Loucy (cell line): ENCODE measurements at regions not wholly inside any gene's neighbourhood (a gene's known extent, or its start where the extent isn't known, plus 50 kb on each side); places are given as distances from the start of the nearest gene placed in this dataset.

Experiments
- EZH2phosphoT487 ChIP-seq: fragments of 200-600 bp; IDR thresholded peaks from 2 replicates; pipeline ENCODE4 v1.6.1; 2018; ENCODE audit warnings: antibody characterized with exemption, mild to moderate bottlenecking, moderate library complexity, borderline replicate concordance
- TF ChIP-seq, protein P1 (sequence below): fragments of 200-600 bp; sonication (generic); conservative IDR thresholded peaks from 2 replicates; pipeline ENCODE4 v1.5.1; 2014; ENCODE audit warnings: mild to moderate bottlenecking, antibody characterized with exemption, low read length

GRCh38 chr10:20714518-20714917 is 182.6 kb downstream of the NEBL start:
- TF ChIP-seq, protein P1, sequence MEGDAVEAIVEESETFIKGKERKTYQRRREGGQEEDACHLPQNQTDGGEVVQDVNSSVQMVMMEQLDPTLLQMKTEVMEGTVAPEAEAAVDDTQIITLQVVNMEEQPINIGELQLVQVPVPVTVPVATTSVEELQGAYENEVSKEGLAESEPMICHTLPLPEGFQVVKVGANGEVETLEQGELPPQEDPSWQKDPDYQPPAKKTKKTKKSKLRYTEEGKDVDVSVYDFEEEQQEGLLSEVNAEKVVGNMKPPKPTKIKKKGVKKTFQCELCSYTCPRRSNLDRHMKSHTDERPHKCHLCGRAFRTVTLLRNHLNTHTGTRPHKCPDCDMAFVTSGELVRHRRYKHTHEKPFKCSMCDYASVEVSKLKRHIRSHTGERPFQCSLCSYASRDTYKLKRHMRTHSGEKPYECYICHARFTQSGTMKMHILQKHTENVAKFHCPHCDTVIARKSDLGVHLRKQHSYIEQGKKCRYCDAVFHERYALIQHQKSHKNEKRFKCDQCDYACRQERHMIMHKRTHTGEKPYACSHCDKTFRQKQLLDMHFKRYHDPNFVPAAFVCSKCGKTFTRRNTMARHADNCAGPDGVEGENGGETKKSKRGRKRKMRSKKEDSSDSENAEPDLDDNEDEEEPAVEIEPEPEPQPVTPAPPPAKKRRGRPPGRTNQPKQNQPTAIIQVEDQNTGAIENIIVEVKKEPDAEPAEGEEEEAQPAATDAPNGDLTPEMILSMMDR: no peak
- TF ChIP-seq EZH2phosphoT487: no peak
